H1 (cell line): ENCODE measurements at regions not wholly inside any gene's neighbourhood (a gene's known extent, or its start where the extent isn't known, plus 50 kb on each side); places are given as distances from the start of the nearest gene placed in this dataset.

Experiments used
- BCL11A ChIP-seq, 2 experiments: IDR thresholded peaks; one replicate each; pipeline ENCODE4 v1.6.1; 2011; ENCODE audit warnings: low read depth in 2 of 2, low read length in 2 of 2, mild to moderate bottlenecking in 2 of 2
- CBX5 ChIP-seq: fragments of 300-800, 300-1000 bp; sonication (generic); IDR thresholded peaks from 2 replicates; pipeline ENCODE4 v1.7.1; 2016; ENCODE audit warnings: antibody characterized with exemption, low read length, low read depth
- CHD2 ChIP-seq: IDR thresholded peaks from 2 replicates; pipeline ENCODE4 v1.6.1; 2012; ENCODE audit warnings: low read length, improper control_type of control experiment
- CTCF ChIP-seq, 3 experiments: IDR thresholded peaks; 1 replicate in 2 of 3; 2 replicates in 1 of 3; pipeline versions ENCODE4 v1.5.1 to v1.6.1; 2011; ENCODE audit warnings: low read length in 3 of 3, mild to moderate bottlenecking in 3 of 3, inconsistent platforms in 2 of 3, low read depth in 1 of 3, moderate library complexity in 1 of 3; ENCODE audit not compliant: insufficient read depth in 1 of 3; ENCODE audit errors: control extremely low read depth in 1 of 3
- EZH2 ChIP-seq: fragments of 200-600 bp; sonication (generic); IDR thresholded peaks from 2 replicates; pipeline ENCODE4 v1.7.1; 2012; ENCODE audit warnings: low read depth, mild to moderate bottlenecking, moderate library complexity, low read length, inconsistent platforms; ENCODE audit not compliant: severe bottlenecking
- HDAC2 ChIP-seq, 2 experiments: fragments of 300-600 bp in 1 of 2; sonication (generic) in 1 of 2; IDR thresholded peaks; 2 replicates each; pipeline ENCODE4 v1.6.1; 2011 to 2012; ENCODE audit warnings: low read depth in 2 of 2, low read length in 2 of 2, mild to moderate bottlenecking in 2 of 2, moderate library complexity in 2 of 2, borderline replicate concordance in 1 of 2, inconsistent platforms in 1 of 2
- MAFK ChIP-seq: IDR thresholded peaks from 2 replicates; pipeline ENCODE4 v1.6.1; 2012; ENCODE audit warnings: low read depth, mild to moderate bottlenecking, improper control_type of control experiment, low read length
- NRF1 ChIP-seq: IDR thresholded peaks from 2 replicates; pipeline ENCODE4 v1.6.1; 2011; ENCODE audit warnings: mild to moderate bottlenecking, low read depth, low read length, improper control_type of control experiment
- PHF8 ChIP-seq: fragments of 200-600 bp; sonication (generic); conservative IDR thresholded peaks from 2 replicates; pipeline ENCODE4 v1.7.1; 2012; ENCODE audit warnings: low read depth, mild to moderate bottlenecking, inconsistent platforms, low read length, moderate library complexity
- POU5F1 ChIP-seq: IDR thresholded peaks from 2 replicates; pipeline ENCODE4 v1.6.1; 2011; ENCODE audit warnings: low read depth, mild to moderate bottlenecking, low read length, moderate library complexity
- RFX5 ChIP-seq: IDR thresholded peaks from 2 replicates; pipeline ENCODE4 v1.6.1; 2011; ENCODE audit warnings: low read depth, low read length, improper control_type of control experiment, borderline replicate concordance
- SAP30 ChIP-seq: fragments of 300-600 bp; sonication (generic); IDR thresholded peaks from 2 replicates; pipeline ENCODE4 v1.7.1; 2012; ENCODE audit warnings: low read length, moderate library complexity, mild to moderate bottlenecking, inconsistent platforms; ENCODE audit not compliant: insufficient read depth, insufficient replicate concordance
- SP2 ChIP-seq: IDR thresholded peaks from 2 replicates; pipeline ENCODE4 v1.6.1; 2012; ENCODE audit warnings: mild to moderate bottlenecking, low read length, inconsistent platforms
- TAF1 ChIP-seq: IDR thresholded peaks from 2 replicates; pipeline ENCODE4 v1.6.1; 2011; ENCODE audit warnings: mild to moderate bottlenecking, low read depth, low read length

GRCh38 chr2:147346142-147346541, 498.7 kb upstream of the ACVR2A start:
- TF ChIP-seq POU5F1 (no peak), SAP30 (no peak), CTCF (IDR thresholded peaks at IDR 0.05; ENCODE audit: control extremely low read depth in 1 of 3, insufficient read depth in 1 of 3, low read depth in 1 of 3, low read length in 3 of 3) (no peak), CHD2 (no peak), RFX5 (no peak), PHF8 (no peak), TAF1 (no peak), CBX5 (no peak), MAFK (no peak), EZH2 (no peak), NRF1 (no peak), HDAC2 (IDR thresholded peaks at IDR 0.05; ENCODE audit: borderline replicate concordance in 1 of 2, low read depth in 2 of 2, low read length in 2 of 2) (no peak), SP2 (no peak), BCL11A (IDR thresholded peaks at IDR 0.05; ENCODE audit: low read depth in 2 of 2, low read length in 2 of 2) (no peak)
